Stimulated activated CD4-positive, alpha-beta T cell treated with anti-CD3 and anti-CD28 coated beads, TNF-alpha, amount 100 ng/mL, for 1 hour (primary cell): ENCODE measurements at regions not wholly inside any gene's neighbourhood (a gene's known extent, or its start where the extent isn't known, plus 50 kb on each side); places are given as distances from the start of the nearest gene placed in this dataset.
"Not testable (repeated sequence)": the region's sequence is repeated elsewhere in the genome, so short reads cannot be mapped to it uniquely, and the experiment has no call there.

Source experiments
- DNase-seq, 3 donors: peaks; one replicate each; pipeline ENCODE4 v3.0.0-alpha.2; 2020; ENCODE audit warnings: low read depth in 3 of 3, low spot score in 1 of 3

DNA sequence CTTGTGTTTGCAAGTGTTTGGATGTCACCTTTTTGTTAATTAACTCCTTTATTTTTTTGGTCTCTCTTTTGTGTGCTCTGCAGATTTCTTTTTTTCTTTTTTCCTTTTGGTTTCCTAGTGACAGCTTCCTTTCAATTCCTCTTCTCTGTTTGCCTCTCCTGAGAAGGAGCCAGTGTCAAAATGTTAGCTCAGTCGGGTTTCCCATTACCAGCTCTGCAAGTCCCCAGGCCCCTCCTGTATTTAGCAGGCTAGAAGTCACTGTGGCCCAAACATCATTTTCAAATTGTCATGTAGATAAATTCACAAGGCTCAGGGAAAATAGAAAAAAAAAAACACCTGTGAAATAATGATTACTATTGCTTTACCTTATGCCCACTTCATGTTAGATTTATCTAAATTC is 1621.6 kb downstream of the CDH8 start:
- no peak for DNase-seq

DNA sequence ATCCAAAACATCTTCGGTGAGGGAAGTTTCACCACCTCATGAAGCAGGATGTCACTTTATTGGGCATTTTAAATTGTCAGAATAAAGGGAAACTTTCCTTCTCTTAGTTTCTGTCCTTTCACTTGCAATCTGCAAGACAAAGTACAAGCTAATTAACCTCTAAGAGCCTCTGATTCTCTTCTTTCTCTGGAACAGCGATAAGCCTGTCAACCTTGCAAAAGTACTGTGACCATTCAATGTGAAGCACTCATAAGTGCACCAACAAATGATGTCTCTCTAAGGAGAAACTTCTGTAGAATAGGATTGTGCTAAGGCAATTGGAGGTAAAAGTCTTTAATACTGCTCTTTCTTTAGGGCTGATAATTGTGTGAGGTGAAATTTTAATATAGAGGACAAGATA is 1622.3 kb downstream of the CDH8 start:
- no peak for DNase-seq

DNA sequence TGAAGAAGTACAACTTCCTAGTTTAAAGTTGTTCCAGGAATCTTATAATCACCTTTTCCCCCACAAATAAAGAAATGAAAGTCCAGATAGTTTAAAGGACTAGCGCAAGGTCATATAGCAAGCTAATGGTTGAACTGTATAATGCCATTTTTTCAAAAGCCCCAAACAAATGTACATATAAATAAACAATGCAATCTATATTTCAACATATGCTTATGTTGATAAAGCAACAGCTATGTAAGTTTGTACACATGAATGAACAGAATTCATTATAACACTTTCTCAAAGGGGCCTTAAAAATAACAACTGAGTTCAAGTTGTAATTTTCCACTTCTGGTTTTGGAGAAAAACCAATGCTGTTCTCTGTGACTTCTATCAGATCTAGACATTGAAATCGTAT is 1628.6 kb downstream of the CDH8 start:
- no peak for DNase-seq

DNA sequence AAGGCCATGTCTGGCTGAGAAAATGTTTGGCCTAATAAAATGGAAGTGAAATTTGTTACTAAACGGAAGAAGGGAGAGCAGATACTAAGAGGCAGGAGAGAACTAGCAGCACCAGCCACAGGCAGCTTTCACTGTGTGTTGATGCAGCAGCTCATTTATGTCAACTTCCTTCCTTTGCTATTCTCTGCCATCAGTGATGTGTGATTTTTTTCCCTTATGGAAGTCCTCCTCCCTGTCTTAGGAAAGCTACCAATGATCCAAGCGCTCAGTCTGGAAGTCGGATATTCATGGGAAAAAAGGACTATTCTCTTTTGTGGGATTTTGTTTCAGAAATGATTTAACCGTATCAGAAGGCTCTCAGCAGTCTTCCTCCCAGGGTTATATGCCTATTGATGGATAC is 1629.2 kb downstream of the CDH8 start:
- DNase-seq, result no peak

DNA sequence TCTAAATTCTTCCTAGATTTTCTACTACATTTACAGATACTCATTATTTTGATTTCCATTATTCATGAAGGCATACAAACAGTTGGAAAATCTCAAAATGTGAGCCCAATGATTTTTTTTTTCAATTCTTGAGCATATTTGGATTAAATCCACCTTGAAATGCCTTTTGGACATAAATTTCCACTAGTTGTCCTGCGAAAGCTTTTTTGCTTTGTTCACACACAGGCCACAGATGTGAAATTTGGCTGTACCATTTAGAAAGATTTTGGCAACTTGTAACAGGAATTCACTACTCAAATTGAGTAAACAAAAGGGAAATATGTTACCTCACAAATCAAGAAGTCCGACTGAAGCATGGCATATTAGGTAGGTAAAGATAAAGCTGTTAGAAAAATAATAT is 1631.0 kb downstream of the CDH8 start:
- no peak for DNase-seq

DNA sequence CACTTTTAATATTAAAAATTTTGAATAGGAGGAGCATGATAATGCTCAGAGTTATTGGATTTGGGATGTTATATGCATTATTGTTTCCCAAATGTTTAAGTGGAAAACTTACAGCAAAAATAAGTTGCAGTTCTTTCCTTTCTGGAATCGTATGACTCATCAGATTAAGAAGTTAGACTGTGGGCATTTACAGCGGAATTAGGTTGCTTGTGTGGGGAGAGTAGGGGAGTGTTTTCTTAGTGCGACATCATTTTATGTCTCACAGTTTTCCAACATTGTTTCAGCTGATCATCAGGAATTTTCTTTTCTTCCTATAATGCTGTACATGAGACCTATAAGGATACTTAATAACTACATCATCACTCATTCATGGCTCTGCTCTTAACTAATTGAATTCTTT is 1631.8 kb downstream of the CDH8 start:
- DNase-seq, result no peak

DNA sequence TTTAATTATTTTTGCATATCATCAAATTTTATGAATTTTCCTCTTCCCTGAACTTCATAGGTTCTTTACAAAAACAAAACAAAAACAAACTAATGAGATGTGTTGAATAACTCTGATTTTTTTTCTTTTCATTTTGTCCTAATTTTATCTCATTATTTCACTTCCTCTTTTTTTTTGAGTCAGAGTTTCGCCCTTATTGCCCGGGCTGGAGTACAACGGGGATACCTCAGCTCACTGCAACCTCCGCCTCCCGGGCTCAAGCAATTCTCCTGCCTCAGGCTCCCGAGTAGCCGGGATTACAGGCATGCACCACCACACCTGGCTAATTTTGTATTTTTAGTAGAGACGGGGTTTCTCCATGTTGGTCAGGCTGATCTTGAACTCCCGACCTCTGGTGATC is 1633.3 kb downstream of the CDH8 start:
- DNase-seq, result not testable (repeated sequence)

DNA sequence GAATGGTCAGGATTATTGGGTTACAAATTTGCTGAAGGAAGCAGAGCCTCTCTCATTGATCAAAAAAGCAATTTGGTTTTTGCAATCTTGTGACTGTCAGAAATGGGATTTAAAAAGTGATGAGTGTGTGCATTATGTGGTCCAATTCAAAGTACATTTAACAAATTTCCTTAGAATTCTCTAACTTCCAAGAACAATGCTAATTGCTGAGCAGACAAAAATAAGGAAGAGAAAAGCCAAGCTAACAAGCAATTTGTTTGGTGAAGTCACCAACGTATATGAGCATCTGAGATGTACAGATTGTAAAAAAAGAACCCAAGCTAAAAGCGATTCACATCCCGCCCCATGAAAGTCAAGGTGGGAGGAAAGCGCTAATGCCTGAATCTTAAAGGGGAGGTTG is 1643.9 kb downstream of the CDH8 start:
- DNase-seq, result no peak

DNA sequence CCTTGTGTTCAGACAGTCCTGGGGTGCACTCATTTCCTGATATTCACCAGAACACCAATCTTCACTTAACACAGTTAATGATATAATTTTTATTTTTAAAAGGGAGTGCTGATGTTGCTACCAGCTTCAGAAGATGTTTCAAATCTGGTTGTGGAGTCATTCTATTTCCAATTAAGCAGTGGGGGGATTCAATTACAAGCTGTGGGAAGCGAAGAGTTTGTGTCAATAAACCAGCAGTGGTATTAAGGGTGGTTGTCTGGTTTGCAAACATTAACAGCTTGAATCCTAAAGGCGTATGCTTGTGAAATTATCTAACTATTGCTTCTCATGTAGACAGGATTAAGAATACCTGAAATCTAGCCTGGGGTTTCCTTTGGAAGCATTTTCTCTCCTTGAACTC is 1637.5 kb upstream of the GOT2 start:
- DNase-seq, result no peak

DNA sequence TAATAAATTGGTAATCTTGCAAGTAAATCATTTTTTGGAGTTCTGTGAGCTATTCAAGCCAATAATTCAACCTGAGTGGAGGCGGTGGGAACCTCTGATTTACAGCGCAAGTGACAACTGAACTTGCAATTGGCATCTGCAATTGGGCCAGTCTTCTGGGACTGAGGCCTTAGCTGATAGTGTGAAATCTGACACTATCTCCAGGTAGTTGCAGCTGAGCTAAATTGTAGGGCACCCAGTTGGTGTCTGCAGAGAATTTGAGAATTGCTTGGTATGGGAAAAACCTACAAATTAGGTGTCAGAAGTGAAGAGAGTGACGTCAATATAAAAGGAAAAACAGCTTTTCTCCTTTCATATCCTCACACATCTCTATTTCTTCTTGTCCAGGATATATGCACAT is 1633.6 kb upstream of the GOT2 start:
- DNase-seq, result no peak

DNA sequence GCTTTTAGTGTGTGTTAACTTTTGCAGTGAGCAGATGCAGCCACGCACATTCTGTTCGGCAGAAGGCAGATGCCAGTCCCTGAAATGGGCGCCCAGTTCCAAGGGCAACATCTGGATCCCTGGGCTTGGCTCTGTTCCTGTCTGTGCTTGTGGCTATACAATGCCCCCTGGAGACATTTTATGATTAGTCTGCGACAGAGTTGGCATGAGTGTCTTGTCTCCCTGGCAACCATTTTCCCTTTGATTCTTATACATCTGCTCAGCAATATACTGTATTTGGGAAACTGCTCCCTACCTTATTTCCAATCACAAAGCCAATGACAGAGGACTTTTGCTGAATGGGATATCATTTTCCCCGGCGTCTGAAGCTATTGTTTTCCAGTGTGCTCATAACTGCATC is 1629.5 kb upstream of the GOT2 start:
- DNase-seq, result no peak

DNA sequence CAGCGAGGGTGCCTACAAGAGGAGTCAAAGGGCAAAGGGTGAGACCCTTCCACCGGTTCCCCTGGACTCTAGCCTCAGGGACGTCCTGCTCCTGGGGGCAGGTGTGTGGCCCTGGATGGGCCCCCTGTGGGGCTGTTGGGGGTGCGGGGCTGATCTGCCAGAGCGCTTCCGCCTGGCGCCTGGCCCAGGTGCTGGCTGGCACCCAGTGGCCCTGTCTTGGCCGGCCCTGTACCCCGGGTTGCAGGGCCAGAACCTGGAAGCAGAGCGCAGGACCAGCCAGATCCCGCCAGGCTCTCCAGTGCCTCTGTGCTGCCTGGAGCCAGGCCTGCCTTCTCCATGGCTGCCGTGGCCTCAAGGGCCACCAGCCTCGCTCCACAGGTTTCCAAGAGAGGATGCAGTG is 1625.8 kb upstream of the GOT2 start:
- DNase-seq, result not testable (repeated sequence)

DNA sequence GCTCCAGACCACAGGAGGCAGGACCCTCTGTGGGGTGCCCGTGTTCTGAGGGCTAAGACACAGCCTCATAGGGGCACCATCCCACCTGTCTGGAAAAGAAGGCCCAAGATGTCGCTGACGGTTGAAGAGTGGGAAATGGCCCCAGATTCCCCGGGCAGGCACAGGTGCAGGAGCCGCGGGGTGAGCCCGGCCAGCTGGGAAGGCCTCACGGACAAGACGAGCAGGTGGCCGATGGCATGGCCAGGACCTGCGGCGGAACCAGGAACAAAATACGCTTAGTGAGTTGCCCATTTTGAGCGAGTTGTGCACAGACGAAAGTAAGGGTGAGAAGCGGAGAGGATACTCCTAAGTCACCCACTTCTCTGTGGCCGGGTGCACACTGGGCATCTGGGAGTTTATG is 1625.3 kb upstream of the GOT2 start:
- not testable (repeated sequence) for DNase-seq

DNA sequence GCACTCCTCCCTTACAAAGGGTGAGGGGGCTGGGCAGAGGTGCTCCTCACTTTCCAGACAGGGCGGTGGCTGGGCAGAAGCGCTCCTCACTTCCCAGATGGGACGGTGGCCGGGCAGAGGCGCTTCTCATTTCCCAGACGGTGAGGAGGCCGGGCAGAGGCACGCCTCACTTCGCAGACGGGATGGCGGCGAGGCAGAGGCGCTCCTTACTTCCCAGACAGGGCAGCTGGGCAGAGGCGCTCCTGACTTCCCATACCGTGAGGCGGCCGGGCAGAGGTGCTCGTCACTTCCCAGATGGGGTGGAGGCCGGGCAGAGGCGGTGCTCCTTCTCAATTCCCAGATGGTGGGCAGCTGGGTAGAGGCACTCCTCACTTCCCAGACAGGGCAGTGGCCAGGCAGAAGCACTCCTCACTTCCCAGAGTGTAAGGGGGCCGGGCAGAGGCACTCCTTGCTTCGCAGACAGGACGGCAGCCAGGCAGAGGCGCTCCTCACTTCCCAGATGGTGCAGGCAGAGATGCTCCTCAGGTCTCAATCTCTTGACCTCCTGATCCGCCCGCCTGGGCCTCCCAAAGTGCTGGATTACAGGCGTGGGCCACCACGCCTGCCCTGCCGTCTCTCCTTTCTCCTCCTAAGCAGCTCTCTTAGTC is 1623.9 kb upstream of the GOT2 start:
- DNase-seq, result not testable (repeated sequence)

DNA sequence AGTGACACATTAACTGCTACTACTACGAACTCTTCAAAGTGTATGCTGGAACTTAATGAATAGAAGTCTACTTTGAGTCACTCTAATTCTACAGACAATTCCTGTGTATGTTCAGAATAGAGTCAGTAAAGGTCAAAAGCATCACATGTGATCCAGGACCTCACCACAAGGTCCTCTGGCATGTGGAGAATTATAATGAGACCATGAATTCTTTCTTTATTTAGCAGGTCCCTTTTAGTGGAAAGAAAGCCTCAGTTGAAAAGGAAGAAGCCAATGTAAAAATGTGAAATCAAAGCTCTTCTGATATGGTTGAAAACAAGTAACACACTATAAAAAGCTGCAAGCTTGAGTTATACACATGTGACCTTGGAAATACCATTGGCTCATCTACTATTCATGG is 1612.1 kb upstream of the GOT2 start:
- no peak for DNase-seq

DNA sequence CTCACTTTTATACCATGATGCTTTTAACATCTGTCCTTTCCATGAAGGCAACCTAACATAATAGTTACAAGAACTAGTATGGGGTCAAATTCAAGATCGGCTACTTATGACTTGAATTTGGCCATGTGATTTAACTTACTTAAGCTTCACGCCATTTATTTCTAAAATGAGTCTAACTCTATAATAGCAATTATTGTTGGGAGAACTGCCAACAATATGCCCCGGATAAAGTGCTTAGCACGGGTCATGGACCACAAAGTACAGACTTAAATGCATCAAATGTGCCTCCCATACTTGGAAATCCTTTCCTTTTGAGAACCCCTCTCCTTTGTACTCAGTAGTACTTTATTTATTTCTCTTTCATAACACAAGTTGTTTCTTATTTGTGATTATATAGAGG is 1603.6 kb upstream of the GOT2 start:
- no peak for DNase-seq

DNA sequence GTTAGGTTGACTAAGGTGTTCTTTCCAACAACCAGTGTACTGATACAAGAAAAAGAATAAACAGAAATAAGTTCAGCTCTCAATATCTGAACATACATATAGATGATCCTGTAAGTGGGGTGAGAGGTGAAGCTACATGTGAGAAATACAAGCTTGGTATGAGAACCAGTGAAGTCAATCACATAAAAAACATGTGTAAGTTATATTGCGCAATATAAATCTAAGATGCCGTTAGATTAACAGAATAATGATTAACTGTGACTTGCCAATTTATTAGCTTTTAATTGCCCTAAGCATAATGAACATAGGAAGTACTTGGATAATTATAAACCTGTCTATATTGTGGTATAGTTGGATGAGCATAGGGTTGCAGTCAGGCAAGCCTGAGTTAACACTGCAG is 1597.1 kb upstream of the GOT2 start:
- DNase-seq, result no peak

DNA sequence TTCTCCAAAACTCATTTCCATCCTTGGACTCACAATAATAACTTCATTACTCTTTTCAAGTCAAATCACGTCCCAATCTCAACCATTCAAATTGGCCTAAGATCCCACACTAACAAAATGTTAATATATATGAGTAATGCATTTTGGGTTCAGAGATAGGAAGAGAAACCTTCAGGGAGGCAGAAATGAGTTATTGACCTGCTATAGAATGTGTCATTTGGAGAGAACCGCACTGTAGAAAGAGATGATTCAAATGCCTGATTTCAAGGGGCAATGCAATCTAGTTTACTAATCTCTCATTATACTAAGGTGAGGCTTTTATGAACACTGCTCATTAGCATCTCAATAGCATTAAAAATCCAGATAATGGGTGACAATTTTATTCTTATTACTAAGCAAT is 1595.0 kb upstream of the GOT2 start:
- DNase-seq, result no peak

DNA sequence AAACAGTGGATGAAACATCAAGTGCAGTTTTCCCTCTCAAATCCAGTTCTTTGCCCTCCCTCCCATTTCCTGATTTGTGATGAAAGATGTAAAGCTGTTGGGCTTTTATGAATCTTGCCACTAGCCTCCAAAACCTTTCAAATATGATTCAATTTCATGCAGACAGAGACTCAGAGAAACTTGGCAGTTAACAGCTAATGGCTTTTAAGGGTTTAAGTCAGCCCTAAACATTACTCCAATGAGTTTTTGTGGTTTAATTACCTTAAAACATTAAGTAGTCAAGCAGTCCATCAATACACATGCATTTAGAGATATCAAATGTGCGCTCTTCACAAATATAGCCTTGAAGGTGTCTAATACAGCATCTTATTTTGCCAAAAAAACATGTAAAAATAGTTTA is 1594.0 kb upstream of the GOT2 start:
- no peak for DNase-seq

DNA sequence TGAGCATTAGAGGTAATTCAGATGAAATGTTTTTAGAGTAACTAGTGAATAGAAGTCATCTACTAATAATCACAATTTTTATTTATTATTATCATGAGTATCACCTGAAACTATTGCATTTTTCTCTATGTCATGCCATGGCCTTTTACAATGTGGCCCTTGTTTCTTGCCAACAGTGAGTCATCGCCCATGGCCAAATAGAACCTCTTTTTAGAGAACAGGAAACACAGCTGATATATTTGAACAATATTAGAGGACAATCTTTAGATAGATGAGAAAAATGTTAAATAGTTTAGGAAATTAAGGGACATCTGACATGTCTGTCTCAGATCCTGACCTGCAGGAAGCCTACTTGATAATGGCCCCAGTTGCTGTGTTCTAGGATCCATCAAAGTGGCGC is 1584.4 kb upstream of the GOT2 start:
- no peak for DNase-seq

DNA sequence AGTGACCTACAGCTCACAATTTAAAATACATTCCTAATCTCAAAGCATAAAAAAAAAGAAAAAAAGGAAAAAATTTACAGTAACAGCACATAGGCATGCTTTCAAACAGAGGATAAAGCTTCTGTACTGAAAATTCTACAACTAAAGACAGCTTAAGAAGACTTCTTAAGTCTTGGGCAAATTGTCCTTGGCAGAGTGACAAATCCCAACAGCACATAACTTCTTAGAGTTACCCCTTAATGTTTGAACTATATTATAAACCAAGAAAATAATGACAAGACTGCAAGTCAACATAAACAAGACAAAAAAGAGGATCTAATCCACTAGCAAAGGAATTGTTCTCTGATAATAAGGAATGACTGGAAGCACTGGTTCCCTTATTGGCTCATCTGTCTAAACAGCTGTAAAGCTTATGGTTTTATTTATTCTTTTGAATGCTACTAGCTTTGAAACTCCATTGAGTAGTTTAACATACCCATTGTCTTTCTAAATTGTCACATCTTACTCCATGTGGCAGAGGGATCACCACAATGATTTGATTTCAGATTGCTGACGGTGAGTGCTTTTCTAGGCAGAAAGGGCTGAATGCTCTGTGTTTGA is 1576.8 kb upstream of the GOT2 start:
- DNase-seq, result no peak

DNA sequence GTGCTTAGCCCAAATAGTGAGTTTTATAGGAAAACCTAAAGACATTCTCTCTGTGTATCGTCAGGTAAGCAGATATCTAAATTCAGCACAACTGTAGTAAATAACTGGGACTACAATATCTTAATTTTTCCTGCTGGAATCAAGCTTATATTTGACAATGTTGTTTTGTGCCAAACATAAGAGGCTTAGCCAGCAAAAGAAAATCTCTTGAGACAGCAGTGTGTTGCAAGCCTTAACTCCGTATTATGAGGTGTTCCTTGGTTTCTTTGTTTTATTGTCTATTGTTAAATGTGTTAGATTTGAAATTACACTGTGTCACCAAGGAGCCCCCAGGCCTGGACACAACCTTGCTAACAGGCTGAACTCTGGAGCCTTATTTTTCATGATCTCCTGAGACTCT is 1570.6 kb upstream of the GOT2 start:
- no peak for DNase-seq

DNA sequence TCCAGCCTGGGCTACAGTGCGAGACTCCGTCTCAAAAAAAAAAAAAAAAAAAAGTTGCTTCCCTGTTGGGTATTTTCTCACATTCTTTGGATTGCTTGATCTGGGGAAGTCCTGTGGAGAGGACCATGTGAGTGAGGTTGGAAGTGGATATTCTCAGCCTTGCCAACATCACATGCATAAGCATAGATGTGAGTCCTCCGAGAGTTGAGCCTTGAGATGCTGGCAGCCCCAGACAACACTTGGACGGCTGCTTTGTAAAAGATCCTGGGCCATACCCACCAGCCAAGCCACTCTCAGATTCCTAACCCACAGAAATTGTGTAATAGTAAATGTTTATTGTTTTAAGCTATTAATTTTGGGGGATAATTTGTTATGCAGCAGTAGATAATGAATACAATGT is 1570.0 kb upstream of the GOT2 start:
- DNase-seq, result no peak
